H1 (cell line): ENCODE measurements at regions not wholly inside any gene's neighbourhood (a gene's known extent, or its start where the extent isn't known, plus 50 kb on each side); places are given as distances from the start of the nearest gene placed in this dataset.
A peak's percentile ranks its signal among the peaks of the same experiment; 100 is the strongest.

Source experiments
- BCL11A ChIP-seq, 2 experiments: IDR thresholded peaks; one replicate each; pipeline ENCODE4 v1.6.1; 2011; ENCODE audit warnings: low read depth in 2 of 2, low read length in 2 of 2, mild to moderate bottlenecking in 2 of 2
- EGR1 ChIP-seq: IDR thresholded peaks from 2 replicates; pipeline ENCODE4 v1.6.1; 2011; ENCODE audit warnings: low read depth, low read length, borderline replicate concordance
- HDAC6 ChIP-seq: IDR thresholded peaks from one replicate; pipeline ENCODE4 v1.7.1; 2012; ENCODE audit warnings: low read depth, mild to moderate bottlenecking, inconsistent platforms, low read length, moderate library complexity
- KDM4A ChIP-seq: IDR thresholded peaks from one replicate; pipeline ENCODE4 v1.7.1; 2012; ENCODE audit warnings: low read depth, mild to moderate bottlenecking, moderate library complexity, low read length, inconsistent platforms; ENCODE audit not compliant: severe bottlenecking
- RXRA ChIP-seq: IDR thresholded peaks from 2 replicates; pipeline ENCODE4 v1.6.1; 2011; ENCODE audit warnings: low read depth, mild to moderate bottlenecking, low read length, moderate library complexity; ENCODE audit not compliant: insufficient read depth
- SAP30 ChIP-seq: fragments of 300-600 bp; sonication (generic); IDR thresholded peaks from 2 replicates; pipeline ENCODE4 v1.7.1; 2012; ENCODE audit warnings: low read length, moderate library complexity, mild to moderate bottlenecking, inconsistent platforms; ENCODE audit not compliant: insufficient read depth, insufficient replicate concordance
- TAF7 ChIP-seq: optimal IDR thresholded peaks from 2 replicates; pipeline ENCODE3; 2011; ENCODE audit warnings: low read depth, mild to moderate bottlenecking, inconsistent platforms, low read length, moderate library complexity, borderline replicate concordance
- TBP ChIP-seq: IDR thresholded peaks from 2 replicates; pipeline ENCODE4 v1.6.1; 2011; ENCODE audit warnings: low read depth, low read length, improper control_type of control experiment
- TF ChIP-seq, protein P1 (sequence below): IDR thresholded peaks from 2 replicates; pipeline ENCODE4 v1.6.1; 2012; ENCODE audit warnings: inconsistent platforms
- TF ChIP-seq, protein P2 (sequence below): IDR thresholded peaks from 2 replicates; pipeline ENCODE4 v1.6.1; 2012; ENCODE audit warnings: low read length, inconsistent platforms

DNA sequence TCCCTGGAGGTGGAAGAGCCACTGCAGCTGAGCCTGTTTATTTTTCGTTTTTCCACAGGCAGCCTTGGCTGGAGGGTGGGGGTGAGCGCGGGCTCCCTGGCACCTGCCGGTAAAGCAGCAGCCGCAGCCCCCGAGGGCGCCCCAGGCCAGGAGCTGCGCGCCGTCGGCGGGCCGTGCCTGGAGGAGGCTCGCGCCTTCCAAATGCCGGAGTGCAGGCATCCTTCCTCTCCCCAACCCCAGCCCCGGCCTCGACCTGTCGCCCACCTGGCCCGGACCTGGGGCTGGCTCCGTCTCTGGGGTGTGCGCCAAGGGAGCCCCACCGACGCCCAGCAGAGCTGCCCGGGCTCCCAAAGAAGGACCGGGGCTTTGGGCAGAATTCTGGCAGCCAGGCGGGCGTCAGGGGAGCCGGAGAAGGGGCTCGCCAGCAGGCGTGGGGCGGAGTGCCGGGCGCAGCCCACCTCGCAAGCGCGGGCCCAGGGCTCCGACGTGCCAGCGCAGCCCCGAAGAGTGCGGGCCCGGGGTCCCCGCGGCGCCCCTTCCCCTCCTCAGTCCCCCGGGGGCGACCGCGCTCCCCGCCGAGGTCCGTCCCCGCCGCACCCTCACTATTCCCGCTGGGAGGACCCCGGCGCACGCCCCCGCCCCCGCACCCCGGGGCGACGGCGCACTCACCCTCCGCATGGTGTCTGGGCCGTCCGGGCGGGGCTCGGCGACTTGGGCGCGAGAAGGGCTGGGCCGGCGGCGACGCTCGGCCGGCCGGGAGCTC is 130.3 kb downstream of the NDUFA12 start (continued):
- 0 out of 2 replicates have a peak, but pooled peaks have one; percentile 4 for TF ChIP-seq EGR1
- TF ChIP-seq TAF7, result no peak
- TF ChIP-seq RXRA, result no peak
- no peak for TF ChIP-seq HDAC6
- TF ChIP-seq BCL11A (IDR thresholded peaks at IDR 0.05; ENCODE audit: low read depth in 2 of 2, low read length in 2 of 2), result no peak
- TF ChIP-seq, protein P1, sequence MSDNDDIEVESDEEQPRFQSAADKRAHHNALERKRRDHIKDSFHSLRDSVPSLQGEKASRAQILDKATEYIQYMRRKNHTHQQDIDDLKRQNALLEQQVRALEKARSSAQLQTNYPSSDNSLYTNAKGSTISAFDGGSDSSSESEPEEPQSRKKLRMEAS, result no peak
- TF ChIP-seq, protein P2, sequence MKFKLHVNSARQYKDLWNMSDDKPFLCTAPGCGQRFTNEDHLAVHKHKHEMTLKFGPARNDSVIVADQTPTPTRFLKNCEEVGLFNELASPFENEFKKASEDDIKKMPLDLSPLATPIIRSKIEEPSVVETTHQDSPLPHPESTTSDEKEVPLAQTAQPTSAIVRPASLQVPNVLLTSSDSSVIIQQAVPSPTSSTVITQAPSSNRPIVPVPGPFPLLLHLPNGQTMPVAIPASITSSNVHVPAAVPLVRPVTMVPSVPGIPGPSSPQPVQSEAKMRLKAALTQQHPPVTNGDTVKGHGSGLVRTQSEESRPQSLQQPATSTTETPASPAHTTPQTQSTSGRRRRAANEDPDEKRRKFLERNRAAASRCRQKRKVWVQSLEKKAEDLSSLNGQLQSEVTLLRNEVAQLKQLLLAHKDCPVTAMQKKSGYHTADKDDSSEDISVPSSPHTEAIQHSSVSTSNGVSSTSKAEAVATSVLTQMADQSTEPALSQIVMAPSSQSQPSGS, result no peak
- TF ChIP-seq TBP, result no peak
- TF ChIP-seq SAP30, result no peak
- TF ChIP-seq KDM4A, result peak; percentile 92
